IMR-90 (cell line): ENCODE measurements at regions not wholly inside any gene's neighbourhood (a gene's known extent, or its start where the extent isn't known, plus 50 kb on each side); places are given as distances from the start of the nearest gene placed in this dataset.

Source experiments
- ATAC-seq: fragments of 200-7000 bp; cut with Tn5 transposase; 2 replicates; pipeline ENCODE4 v1.9.1; 2020; ENCODE audit warnings: low read depth, mild to moderate bottlenecking, moderate library complexity
- BruUV-seq: library from RNA; stranded (reverse); fragments of 400-500 nt; replicated peaks from 2 replicates; lab custom pipeline; 2021; lab: Mats Ljungman, UMichigan
- CTCF ChIA-PET: fragments of 300-600 bp; formaldehyde crosslinking; extraction: SDS; loops from one replicate; lab custom pipeline; 2021; ENCODE audit warnings: antibody characterized with exemption; lab: Yijun Ruan, JAX
- POLR2A ChIA-PET: fragments of 300-600 bp; sonication (Branson Sonifier 250); formaldehyde crosslinking; loops from one replicate; lab custom pipeline; 2022; ENCODE audit warnings: antibody characterized with exemption; ENCODE audit not compliant: unreplicated experiment; lab: Charles Lee
- DNase-seq: peaks from one replicate; pipeline ENCODE4 v3.0.0; 2013
- H2AFZ ChIP-seq: replicated peaks from 2 replicates; pipeline ENCODE3; 2013; ENCODE audit warnings: low read length, mild to moderate bottlenecking; ENCODE audit not compliant: poor library complexity
- H2AK5ac ChIP-seq: 2 replicates; pipeline ENCODE4 v1.6.1; 2013; ENCODE audit warnings: low read depth, low read length, inconsistent platforms
- H2AK9ac ChIP-seq: replicated peaks from 2 replicates; pipeline ENCODE3; 2013; ENCODE audit warnings: mild to moderate bottlenecking, low read depth, low read length, moderate library complexity; ENCODE audit not compliant: poor library complexity
- H2BK120ac ChIP-seq: 2 replicates; pipeline ENCODE4 v1.6.1; 2013; ENCODE audit warnings: low read depth, low read length, inconsistent platforms
- H2BK15ac ChIP-seq: 3 replicates; pipeline ENCODE4 v1.6.1; 2013; ENCODE audit warnings: low read depth, low read length, inconsistent platforms
- H2BK20ac ChIP-seq: 2 replicates; pipeline ENCODE4 v1.6.1; 2013; ENCODE audit warnings: low read depth, mild to moderate bottlenecking, inconsistent platforms, low read length, moderate library complexity
- H2BK5ac ChIP-seq: 2 replicates; pipeline ENCODE4 v1.6.1; 2013; ENCODE audit warnings: mild to moderate bottlenecking, low read depth, low read length, inconsistent platforms; ENCODE audit not compliant: poor library complexity, severe bottlenecking
- H3K14ac ChIP-seq: replicated peaks from 2 replicates; pipeline ENCODE4 v1.6.1; 2013; ENCODE audit warnings: low read depth, low read length, inconsistent platforms
- H3K18ac ChIP-seq: 2 replicates; pipeline ENCODE4 v1.6.1; 2013; ENCODE audit warnings: low read depth, low read length, control low read depth
- H3K23ac ChIP-seq: 2 replicates; pipeline ENCODE4 v1.6.1; 2013; ENCODE audit warnings: low read depth, low read length, inconsistent platforms
- H3K27ac ChIP-seq: 2 replicates; pipeline ENCODE4 v1.5.1; 2013; ENCODE audit warnings: mild to moderate bottlenecking, control low read depth, low read length; ENCODE audit not compliant: insufficient read depth
- H3K27me3 ChIP-seq: 2 replicates; pipeline ENCODE4 v1.6.1; 2013; ENCODE audit warnings: low read length; ENCODE audit not compliant: control insufficient read depth, insufficient read depth
- H3K36me3 ChIP-seq: 2 replicates; pipeline ENCODE4 v1.6.1; 2013; ENCODE audit warnings: low read length, mixed read lengths; ENCODE audit not compliant: control insufficient read depth, insufficient read depth
- H3K4ac ChIP-seq: 2 replicates; pipeline ENCODE4 v1.6.1; 2013; ENCODE audit warnings: low read depth, low read length, inconsistent platforms
- H3K4me1 ChIP-seq: 2 replicates; pipeline ENCODE4 v1.6.1; 2013; ENCODE audit warnings: low read length, mixed read lengths; ENCODE audit not compliant: control insufficient read depth, insufficient read depth
- H3K4me2 ChIP-seq: 2 replicates; pipeline ENCODE4 v1.6.1; 2013; ENCODE audit warnings: low read depth, mild to moderate bottlenecking, control low read depth, low read length, moderate library complexity
- H3K4me3 ChIP-seq: 2 replicates; pipeline ENCODE4 v1.5.1; 2013; ENCODE audit warnings: low read depth, mild to moderate bottlenecking, control low read depth, low read length, moderate library complexity; ENCODE audit not compliant: insufficient read depth
- H3K56ac ChIP-seq: 2 replicates; pipeline ENCODE4 v1.6.1; 2013; ENCODE audit warnings: low read length, inconsistent platforms; ENCODE audit not compliant: insufficient read depth; ENCODE audit errors: extremely low read depth
- H3K79me1 ChIP-seq, 2 experiments: 2 replicates each; pipeline ENCODE4 v1.6.1; 2013; ENCODE audit warnings: low read length in 2 of 2, inconsistent platforms in 1 of 2, low read depth in 1 of 2
- H3K9ac ChIP-seq: 2 replicates; pipeline ENCODE4 v1.6.1; 2013; ENCODE audit warnings: low read depth, low read length, control low read depth
- H3K9me1 ChIP-seq: 2 replicates; pipeline ENCODE4 v1.6.1; 2013; ENCODE audit warnings: low read length, inconsistent platforms; ENCODE audit not compliant: insufficient read depth
- H3K9me3 ChIP-seq: 2 replicates; pipeline ENCODE4 v1.6.1; 2013; ENCODE audit warnings: low read length; ENCODE audit not compliant: control insufficient read depth, insufficient read depth
- H4K20me1 ChIP-seq: 2 replicates; pipeline ENCODE4 v1.6.1; 2013; ENCODE audit warnings: low read length, inconsistent platforms; ENCODE audit not compliant: insufficient read depth
- H4K5ac ChIP-seq: 2 replicates; pipeline ENCODE4 v1.6.1; 2013; ENCODE audit warnings: mild to moderate bottlenecking, low read depth, low read length, control low read depth
- H4K8ac ChIP-seq, 2 experiments: 2 replicates each; pipeline ENCODE4 v1.6.1; 2013; ENCODE audit warnings: low read depth in 2 of 2, low read length in 2 of 2, control low read depth in 1 of 2, inconsistent platforms in 1 of 2
- H4K91ac ChIP-seq: 2 replicates; pipeline ENCODE4 v1.6.1; 2013; ENCODE audit warnings: low read depth, low read length, inconsistent platforms; ENCODE audit not compliant: insufficient read depth
- BHLHE40 ChIP-seq: fragments of 150-350 bp; IDR thresholded peaks from 2 replicates; pipeline ENCODE4 v1.6.1; 2016; ENCODE audit warnings: mild to moderate bottlenecking, low read depth, low read length
- CEBPB ChIP-seq: IDR thresholded peaks from 2 replicates; pipeline ENCODE4 v1.6.1; 2012; ENCODE audit warnings: low read depth, low read length, improper control_type of control experiment
- CHD1 ChIP-seq: IDR thresholded peaks from 2 replicates; pipeline ENCODE4 v1.6.1; 2012; ENCODE audit warnings: low read depth, low read length, improper control_type of control experiment
- CTCF ChIP-seq: conservative IDR thresholded peaks from 2 replicates; pipeline ENCODE4 v1.5.1; 2012; ENCODE audit warnings: mild to moderate bottlenecking, low read depth, low read length, improper control_type of control experiment
- ELK1 ChIP-seq: fragments of 150-350 bp; IDR thresholded peaks from 2 replicates; pipeline ENCODE4 v1.6.1; 2016; ENCODE audit warnings: low read depth, mild to moderate bottlenecking, low read length, moderate library complexity, borderline replicate concordance
- FOS ChIP-seq: fragments of 150-350 bp; IDR thresholded peaks from 2 replicates; pipeline ENCODE4 v1.6.1; 2016; ENCODE audit warnings: low read depth, low read length
- MAFK ChIP-seq: IDR thresholded peaks from 2 replicates; pipeline ENCODE4 v1.6.1; 2012; ENCODE audit warnings: low read depth, low read length, improper control_type of control experiment
- MAZ ChIP-seq: IDR thresholded peaks from 2 replicates; pipeline ENCODE4 v1.6.1; 2012; ENCODE audit warnings: low read depth, mild to moderate bottlenecking, low read length, improper control_type of control experiment, moderate library complexity, borderline replicate concordance
- MXI1 ChIP-seq: IDR thresholded peaks from 2 replicates; pipeline ENCODE4 v1.6.1; 2012; ENCODE audit warnings: low read depth, mild to moderate bottlenecking, low read length, moderate library complexity, borderline replicate concordance
- NFE2L2 ChIP-seq: fragments of 150-350 bp; IDR thresholded peaks from 2 replicates; pipeline ENCODE4 v1.6.1; 2016; ENCODE audit warnings: low read depth, mild to moderate bottlenecking, low read length
- POLR2A ChIP-seq: IDR thresholded peaks from 2 replicates; pipeline ENCODE4 v1.6.1; 2012; ENCODE audit warnings: mild to moderate bottlenecking, low read depth, low read length
- RAD21 ChIP-seq: IDR thresholded peaks from 2 replicates; pipeline ENCODE4 v1.6.1; 2012; ENCODE audit warnings: low read length, improper control_type of control experiment
- RCOR1 ChIP-seq: IDR thresholded peaks from 2 replicates; pipeline ENCODE4 v1.6.1; 2012; ENCODE audit warnings: mild to moderate bottlenecking, low read length, improper control_type of control experiment; ENCODE audit not compliant: insufficient replicate concordance
- RFX5 ChIP-seq: IDR thresholded peaks from 2 replicates; pipeline ENCODE4 v1.8.0; 2012; ENCODE audit warnings: low read depth, mild to moderate bottlenecking, low read length, moderate library complexity
- SMC3 ChIP-seq: fragments of 150-350 bp; IDR thresholded peaks from 2 replicates; pipeline ENCODE4 v1.6.1; 2016; ENCODE audit warnings: low read depth, mild to moderate bottlenecking, antibody characterized with exemption, low read length, moderate library complexity
- USF2 ChIP-seq: fragments of 150-350 bp; IDR thresholded peaks from 2 replicates; pipeline ENCODE4 v1.6.1; 2017; ENCODE audit warnings: mild to moderate bottlenecking, antibody characterized with exemption, low read length, low read depth
- WGBS, 2 experiments: methylation state at CpG; one replicate each; pipeline versions ENCODE4 v1.1.5 to v1.1.7; 2013; ENCODE audit warnings: missing lambda C conversion rate in 2 of 2; ENCODE audit not compliant: insufficient read length in 1 of 2; ENCODE audit errors: extremely low coverage in 2 of 2; 5-methylcytosine and 5-hydroxymethylcytosine counted together
- dilution Hi-C: fragments of 300-500 bp; cut with HindIII; formaldehyde crosslinking; loops from one replicate; pipeline ENCODE4 v1.14.3; 2018; ENCODE audit warnings: low sequenced_read_pairs; ENCODE audit not compliant: unreplicated experiment
- in situ Hi-C: fragments of 300-500 bp; cut with MboI; formaldehyde crosslinking; loops from 3 replicates; pipeline ENCODE4 v1.14.3; 2019; ENCODE audit warnings: low sequenced_read_pairs, inconsistent platforms, mixed read lengths
- intact Hi-C: fragments of 100-400 bp; cut with micrococcal nuclease; formaldehyde crosslinking; loops from 2 replicates; pipeline ENCODE4 v1.10.0; 2022

- H3K4me1 ChIP-seq: no peaks in the 10 kb centered on the region
- H2AK9ac ChIP-seq: no peak overlapping the region
- H2BK20ac ChIP-seq: no peak overlapping the region
- 33% methylated on average over 1 of the region's 1 CpG; no CpG with 5 or more reads in 1 of the 2 experiments for WGBS, 2 experiments
- intact Hi-C loops (no loop called here), dilution Hi-C loops (no loop called here), in situ Hi-C loops (no loop called here)
- H4K5ac ChIP-seq: no peak overlapping the region
- H3K9me3 ChIP-seq: peaks cover 17% of the 10 kb centered on the region
- H3K9me1 ChIP-seq: no peaks in the 10 kb centered on the region
- H3K27ac ChIP-seq: no peak overlapping the region
- H3K9ac ChIP-seq: no peak overlapping the region
- H3K79me1 ChIP-seq: no peaks in the 10 kb centered on the region
- no peaks in the 10 kb centered on the region for H4K20me1 ChIP-seq
- H3K36me3 ChIP-seq: no peaks in the 10 kb centered on the region
- ChIA-PET POLR2A (no interaction called here), CTCF (no interaction called here)
- no peak overlapping the region for H3K56ac ChIP-seq
- H4K8ac ChIP-seq: no peak overlapping the region
- H2BK5ac ChIP-seq: no peak overlapping the region
- H3K14ac ChIP-seq: no peak overlapping the region
- H2AFZ ChIP-seq: no peak overlapping the region
- no peak overlapping the region for H3K18ac ChIP-seq
- no peak overlapping the region for H2AK5ac ChIP-seq
- H3K23ac ChIP-seq: no peak overlapping the region
- H2BK120ac ChIP-seq: no peak overlapping the region
- DNase-seq (no peak), ATAC-seq (no peak)
- no peak overlapping the region for H4K91ac ChIP-seq
- BruUV-seq: no TSS peak
- H3K4me3 ChIP-seq: no peak overlapping the region
- H3K4ac ChIP-seq: no peak overlapping the region
- H3K27me3 ChIP-seq: no peaks in the 10 kb centered on the region
- no peak overlapping the region for H3K4me2 ChIP-seq
- TF ChIP-seq USF2: no peak
- no peak for TF ChIP-seq RCOR1
- TF ChIP-seq FOS: no peak
- no peak for TF ChIP-seq NFE2L2
- TF ChIP-seq BHLHE40: no peak
- TF ChIP-seq SMC3: no peak
- no peak for TF ChIP-seq MXI1
- TF ChIP-seq RFX5: no peak
- no peak for TF ChIP-seq MAFK
- no peak for TF ChIP-seq CHD1
- no peak for TF ChIP-seq CTCF
- TF ChIP-seq RAD21: no peak
- no peak for TF ChIP-seq CEBPB
- TF ChIP-seq POLR2A: no peak
- no peak for TF ChIP-seq MAZ
- TF ChIP-seq ELK1: no peak
- no peak overlapping the region for H2BK15ac ChIP-seq
Measured at GRCh38 chr12:118830296-118830695, 151.0 kb upstream of the SRRM4 start.
